Ovary (tissue), 7 donors: ENCODE measurements at regions not wholly inside any gene's neighbourhood (a gene's known extent, or its start where the extent isn't known, plus 50 kb on each side); places are given as distances from the start of the nearest gene placed in this dataset.
A peak's percentile ranks its signal among the peaks of the same experiment; 100 is the strongest.

ENCODE experiments used
- DNase-seq, 5 donors: peaks; one replicate each; pipeline ENCODE4 v3.0.0-alpha.2; 2019 to 2020
- H3K27ac ChIP-seq, 2 donors: fragments of 200-600 bp; one replicate each; pipeline versions ENCODE4 v1.5.1 to v1.8.0; 2019 to 2022
- H3K27me3 ChIP-seq: fragments of 200-600 bp; one replicate; pipeline ENCODE4 v1.8.0; 2022
- H3K36me3 ChIP-seq: fragments of 200-600 bp; sonication (generic); one replicate; pipeline ENCODE4 v1.5.1; 2019
- H3K4me1 ChIP-seq: one replicate; pipeline ENCODE4 v1.8.1; 2013; ENCODE audit warnings: mild to moderate bottlenecking, moderate library complexity; ENCODE audit not compliant: insufficient read depth
- H3K4me3 ChIP-seq: fragments of 200-600 bp; sonication (generic); one replicate; pipeline ENCODE4 v1.5.1; 2017
- H3K9me3 ChIP-seq, 2 donors: fragments of 200-600 bp in 1 of 2; sonication (generic) in 1 of 2; one replicate each; pipeline versions ENCODE4 v1.5.1 to v1.8.1; 2013 to 2019; ENCODE audit warnings: mild to moderate bottlenecking in 1 of 2, moderate library complexity in 1 of 2
- EP300 ChIP-seq: sonication (generic); formaldehyde crosslinking; IDR thresholded peaks from one replicate; pipeline ENCODE4 v1.6.1; 2017; ENCODE audit warnings: antibody characterized with exemption
- POLR2A ChIP-seq: fragments of 450-650 bp; IDR thresholded peaks from one replicate; pipeline ENCODE4 v1.6.1; 2017; ENCODE audit warnings: antibody characterized with exemption, mild to moderate bottlenecking, moderate library complexity
- WGBS, 3 donors: extraction: QIAGEN DNeasy Blood & Tissue Kit in 1 of 3; methylation state at CpG; one replicate each; pipeline versions ENCODE4 v1.1.5 to v1.1.7; 2013 to 2017; 5-methylcytosine and 5-hydroxymethylcytosine counted together
- intact Hi-C, 4 donors: fragments of 100-400 bp; cut with DNase I; formaldehyde crosslinking; loops; one replicate each; pipeline versions ENCODE4 v1.11.0 to v1.15.1; 2022 to 2023
- TF ChIP-seq, protein P1 (sequence below), 3 donors: fragments of 450-650 bp in 2 of 3; fragments of 200-600 bp in 1 of 3; IDR thresholded peaks; one replicate each; pipeline versions ENCODE4 v1.5.1 to v1.8.0; 2016 to 2022; ENCODE audit warnings: antibody characterized with exemption in 3 of 3, mild to moderate bottlenecking in 1 of 3
- donor health status: DM: no; HTN: no; CAD: no; lungs with moderate emphysema.
- donor health status: DM: no; HTN: no; CAD: no.
- donor health status: Bipolar disorder and iron deficiency.
- donor health status: DM: no; HTN: no; CAD: no.
- donor health status: DM: yes; HTN: yes; CAD: no.

DNA sequence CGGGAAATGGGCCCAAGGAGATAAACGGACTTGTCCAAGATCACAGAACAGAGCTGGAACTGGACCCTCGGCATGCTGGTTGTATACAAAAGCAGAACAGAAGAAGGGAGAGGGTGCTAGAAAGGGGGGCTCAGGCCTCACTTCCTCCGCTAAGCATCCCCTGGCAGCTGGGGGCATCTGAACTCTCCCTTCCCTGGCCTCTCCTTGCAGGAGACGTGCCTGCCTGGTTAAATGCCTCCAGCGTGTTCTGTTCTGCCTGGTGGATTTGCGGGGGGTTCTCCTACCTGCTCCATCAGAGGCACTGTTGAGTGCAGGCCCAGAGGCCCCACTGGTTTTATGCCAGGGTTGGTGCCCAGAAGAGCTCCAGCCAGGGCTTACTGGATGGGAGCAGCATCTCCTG, 124.7 kb downstream of the ZFP36L2 start:
- TF ChIP-seq, protein P1, sequence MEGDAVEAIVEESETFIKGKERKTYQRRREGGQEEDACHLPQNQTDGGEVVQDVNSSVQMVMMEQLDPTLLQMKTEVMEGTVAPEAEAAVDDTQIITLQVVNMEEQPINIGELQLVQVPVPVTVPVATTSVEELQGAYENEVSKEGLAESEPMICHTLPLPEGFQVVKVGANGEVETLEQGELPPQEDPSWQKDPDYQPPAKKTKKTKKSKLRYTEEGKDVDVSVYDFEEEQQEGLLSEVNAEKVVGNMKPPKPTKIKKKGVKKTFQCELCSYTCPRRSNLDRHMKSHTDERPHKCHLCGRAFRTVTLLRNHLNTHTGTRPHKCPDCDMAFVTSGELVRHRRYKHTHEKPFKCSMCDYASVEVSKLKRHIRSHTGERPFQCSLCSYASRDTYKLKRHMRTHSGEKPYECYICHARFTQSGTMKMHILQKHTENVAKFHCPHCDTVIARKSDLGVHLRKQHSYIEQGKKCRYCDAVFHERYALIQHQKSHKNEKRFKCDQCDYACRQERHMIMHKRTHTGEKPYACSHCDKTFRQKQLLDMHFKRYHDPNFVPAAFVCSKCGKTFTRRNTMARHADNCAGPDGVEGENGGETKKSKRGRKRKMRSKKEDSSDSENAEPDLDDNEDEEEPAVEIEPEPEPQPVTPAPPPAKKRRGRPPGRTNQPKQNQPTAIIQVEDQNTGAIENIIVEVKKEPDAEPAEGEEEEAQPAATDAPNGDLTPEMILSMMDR (IDR thresholded peaks at IDR 0.05): no peak
- no peak for TF ChIP-seq EP300
- TF ChIP-seq POLR2A: no peak
- H3K4me1 ChIP-seq: peaks cover 28% of the 10 kb centered on the region
- 88 to 94% (median 94%) methylated on average over 7 of the region's 7 CpGs for WGBS, 3 donors
- no peaks in the 10 kb centered on the region for H3K27me3 ChIP-seq
- no peaks in the 10 kb centered on the region for H3K9me3 ChIP-seq
- intact Hi-C loops: loop anchor here in 1 of 4 donors (10.0 kb wide), 1 partner anchor 67 kb away; no protein-coding TSS in a partner anchor
- H3K4me3 ChIP-seq: no peak overlapping the region
- peak overlapping the region; percentile 23 to 67 for H3K27ac ChIP-seq
- H3K36me3 ChIP-seq: no peaks in the 10 kb centered on the region
- DNase-seq: no peak

DNA sequence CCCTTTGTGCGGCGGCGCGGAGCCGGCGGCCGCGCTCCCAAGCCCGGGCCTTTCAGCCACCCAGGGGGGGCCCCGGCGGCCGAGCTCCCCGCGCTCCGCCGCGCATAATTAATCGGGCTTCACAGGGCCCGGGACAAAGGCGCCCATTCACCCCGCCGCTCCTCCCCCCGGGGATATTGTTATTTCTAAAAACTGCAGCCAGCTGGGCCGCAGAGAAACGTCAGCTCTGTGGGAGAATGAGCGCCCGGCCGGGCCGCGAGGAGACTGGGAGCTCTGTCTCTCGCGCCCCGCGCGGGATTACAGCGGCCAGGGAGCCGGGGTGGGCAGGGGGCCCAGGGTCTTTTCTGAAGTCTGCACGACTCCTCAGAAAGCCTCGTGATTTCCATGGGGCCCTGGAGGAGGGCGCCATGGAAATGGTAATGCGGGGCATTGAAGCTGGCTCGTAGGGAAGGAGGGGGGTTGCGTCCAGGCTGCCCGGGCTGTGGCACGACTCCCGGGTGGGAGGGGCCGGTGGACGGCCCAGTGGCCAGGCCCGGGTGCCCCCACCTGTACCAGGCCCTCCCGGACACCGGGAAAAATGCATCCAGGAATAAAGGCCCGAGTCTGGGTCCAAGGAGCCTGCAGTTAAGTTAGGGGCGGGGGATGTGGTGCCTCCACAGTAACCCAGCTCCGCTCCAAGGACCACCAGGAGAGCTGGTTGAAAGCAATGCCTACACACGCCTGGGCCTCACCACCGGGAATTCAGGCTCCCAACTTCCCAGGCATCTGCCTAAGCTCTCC, 125.3 kb downstream of the ZFP36L2 start:
- peak; percentile 57 to 82 (median 69) for DNase-seq
- H3K36me3 ChIP-seq: no peaks in the 10 kb centered on the region
- intact Hi-C loops: loop anchor here in 1 of 4 donors (10.0 kb wide), 1 partner anchor 66 kb away; no protein-coding TSS in a partner anchor
- H3K9me3 ChIP-seq: no peaks in the 10 kb centered on the region
- peak overlapping the region; percentile 24 for H3K4me3 ChIP-seq
- H3K27me3 ChIP-seq: no peaks in the 10 kb centered on the region
- peak overlapping the region; percentile 16 to 23 for H3K27ac ChIP-seq
- no peak for TF ChIP-seq EP300
- TF ChIP-seq, protein P1 (IDR thresholded peaks at IDR 0.05): no peak
- no peak for TF ChIP-seq POLR2A
- H3K4me1 ChIP-seq: peaks cover 21% of the 10 kb centered on the region
- WGBS, 3 donors: 23 to 25% (median 23%) methylated on average over 56 of the region's 56 CpGs

DNA sequence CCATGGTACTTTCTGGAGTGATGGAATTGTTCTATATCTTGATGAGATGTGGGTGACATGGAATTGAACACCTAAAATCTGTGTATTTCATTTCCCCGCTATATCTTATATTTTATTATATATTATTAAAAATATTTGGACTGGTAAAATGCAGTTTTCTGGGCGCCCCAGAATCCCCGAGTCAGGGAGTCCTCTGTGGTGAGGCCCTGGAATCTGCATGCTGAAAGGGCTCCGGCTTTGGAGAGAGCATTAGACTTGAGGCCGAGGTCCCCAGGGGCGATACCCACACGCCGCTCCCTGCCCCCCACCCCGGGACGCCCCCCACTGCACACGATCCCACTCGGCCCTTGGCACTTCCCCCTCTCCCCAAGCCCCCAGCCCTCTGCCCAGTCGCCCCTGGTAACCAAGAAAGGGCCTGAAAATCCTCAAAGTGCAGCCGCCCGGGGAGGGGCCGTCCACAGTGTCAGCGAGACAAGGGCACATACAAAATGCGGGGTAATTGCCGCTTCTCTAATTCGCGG, 126.0 kb downstream of the ZFP36L2 start:
- WGBS, 3 donors: 62 to 73% (median 69%) methylated on average over 21 of the region's 21 CpGs
- DNase-seq: no peak
- intact Hi-C loops: loop anchor here in 1 of 4 donors (10.0 kb wide), 1 partner anchor 66 kb away; no protein-coding TSS in a partner anchor
- Histone ChIP-seq H3K36me3 (no peaks in the 10 kb centered on the region), H3K27me3 (no peaks in the 10 kb centered on the region), H3K4me3 (peak overlapping the region; percentile 24), H3K9me3 (no peaks in the 10 kb centered on the region), H3K27ac (peak overlapping the region; percentile 16 to 23), H3K4me1 (peaks cover 16% of the 10 kb centered on the region)
- TF ChIP-seq, protein P1 (IDR thresholded peaks at IDR 0.05): no peak
- TF ChIP-seq EP300 (no peak), POLR2A (no peak)

DNA sequence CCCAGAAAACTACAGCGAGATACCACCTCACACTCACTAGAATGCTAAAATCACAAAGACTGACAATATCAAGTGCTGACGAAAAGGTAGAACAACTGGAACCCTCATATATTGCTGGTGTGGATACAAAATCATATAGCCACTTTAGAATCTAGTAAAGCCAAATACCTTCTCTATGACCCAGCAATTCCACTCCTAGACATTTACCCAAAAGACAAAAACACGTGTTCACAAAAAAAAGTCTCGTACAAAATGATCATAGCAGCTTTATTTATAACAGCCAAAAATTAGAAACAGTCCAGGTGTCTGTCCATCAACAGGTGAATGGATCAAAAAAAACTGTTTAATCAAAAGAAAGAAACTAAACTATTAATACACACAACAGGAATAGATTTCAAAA, 126.6 kb downstream of the ZFP36L2 start:
- Histone ChIP-seq H3K4me3 (no peak overlapping the region), H3K4me1 (peaks cover 15% of the 10 kb centered on the region), H3K9me3 (no peaks in the 10 kb centered on the region), H3K27ac (no peak overlapping the region), H3K27me3 (no peaks in the 10 kb centered on the region), H3K36me3 (no peaks in the 10 kb centered on the region)
- intact Hi-C loops: loop anchor here in 1 of 4 donors (10.0 kb wide), 1 partner anchor 65 kb away; no protein-coding TSS in a partner anchor
- no peak for DNase-seq
- WGBS, 3 donors: 97 to 98% (median 97%) methylated on average over 4 of the region's 4 CpGs
- TF ChIP-seq, protein P1 (IDR thresholded peaks at IDR 0.05): no peak
- TF ChIP-seq POLR2A: no peak
- TF ChIP-seq EP300: no peak
